ENCODE measurements at regions not wholly inside any gene's neighbourhood (a gene's known extent, or its start where the extent isn't known, plus 50 kb on each side); places are given as distances from the start of the nearest gene placed in this dataset.

DNA sequence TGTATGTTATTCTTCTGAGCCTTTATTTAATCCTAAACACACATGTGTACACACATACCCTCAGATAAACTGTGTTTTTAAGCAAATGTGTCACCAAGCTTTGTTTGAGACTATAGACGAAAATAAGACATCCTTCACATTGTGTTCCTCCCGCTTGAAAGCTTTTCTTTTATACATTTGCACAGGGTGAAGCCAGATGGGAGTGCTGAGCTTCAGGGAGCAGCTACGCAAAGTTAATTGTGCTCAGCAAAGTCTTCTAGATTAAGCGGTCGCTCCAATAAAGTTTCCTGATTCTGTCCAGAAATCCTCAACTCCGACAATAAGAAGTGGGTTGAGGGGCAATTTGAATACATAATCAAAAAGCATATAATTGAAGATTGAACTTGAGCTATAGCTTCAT, 117.2 kb upstream of the ARGLU1 start:
- DNase-seq, result no peak

- DNase-seq, result no peak
These were observed 116.0 kb upstream of the ARGLU1 start for GRCh38 chr13:106683918-106684317.

DNA sequence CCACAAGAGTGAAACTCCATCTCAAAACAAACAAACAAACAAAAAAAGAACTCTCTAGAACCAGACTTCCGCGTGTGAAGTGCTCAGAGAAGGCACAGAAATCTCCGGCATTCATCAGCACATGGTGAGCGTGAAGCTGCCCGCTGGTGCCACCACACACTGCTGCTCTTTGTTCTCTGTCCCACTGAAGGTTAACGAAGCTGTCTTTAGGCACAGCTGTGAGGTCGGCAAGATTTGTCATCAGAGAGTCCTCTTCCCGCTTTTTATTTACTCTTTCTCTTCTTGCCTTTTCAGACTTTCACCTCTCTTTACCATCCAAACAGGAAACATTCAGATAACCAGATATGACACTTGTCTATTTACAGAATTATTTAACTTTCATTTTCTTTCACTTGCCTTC, 115.2 kb upstream of the ARGLU1 start:
- no peak for DNase-seq

GRCh38 chr13:106681997-106682396, 114.1 kb upstream of the ARGLU1 start:
- DNase-seq, result no peak

DNA sequence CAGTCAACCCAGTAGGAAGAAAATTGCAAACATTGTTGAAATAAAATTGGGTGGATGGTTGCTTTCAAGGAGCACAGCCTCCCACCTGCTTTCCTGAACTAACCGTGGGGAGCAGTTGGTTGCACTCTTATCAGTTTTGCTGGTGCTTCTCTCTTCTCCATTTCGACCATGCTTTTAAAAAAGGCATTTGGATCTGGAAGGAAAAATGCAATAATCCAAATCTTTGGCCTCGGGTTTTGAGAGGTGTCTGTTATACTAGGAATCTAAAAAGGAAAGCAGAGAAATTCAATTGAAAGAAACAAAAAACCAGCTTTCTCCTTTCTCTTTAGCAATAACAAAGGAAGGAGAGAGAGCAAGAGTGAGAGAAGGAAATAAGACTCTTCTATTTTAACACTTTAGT, 113.6 kb upstream of the ARGLU1 start:
- DNase-seq, result no peak

DNA sequence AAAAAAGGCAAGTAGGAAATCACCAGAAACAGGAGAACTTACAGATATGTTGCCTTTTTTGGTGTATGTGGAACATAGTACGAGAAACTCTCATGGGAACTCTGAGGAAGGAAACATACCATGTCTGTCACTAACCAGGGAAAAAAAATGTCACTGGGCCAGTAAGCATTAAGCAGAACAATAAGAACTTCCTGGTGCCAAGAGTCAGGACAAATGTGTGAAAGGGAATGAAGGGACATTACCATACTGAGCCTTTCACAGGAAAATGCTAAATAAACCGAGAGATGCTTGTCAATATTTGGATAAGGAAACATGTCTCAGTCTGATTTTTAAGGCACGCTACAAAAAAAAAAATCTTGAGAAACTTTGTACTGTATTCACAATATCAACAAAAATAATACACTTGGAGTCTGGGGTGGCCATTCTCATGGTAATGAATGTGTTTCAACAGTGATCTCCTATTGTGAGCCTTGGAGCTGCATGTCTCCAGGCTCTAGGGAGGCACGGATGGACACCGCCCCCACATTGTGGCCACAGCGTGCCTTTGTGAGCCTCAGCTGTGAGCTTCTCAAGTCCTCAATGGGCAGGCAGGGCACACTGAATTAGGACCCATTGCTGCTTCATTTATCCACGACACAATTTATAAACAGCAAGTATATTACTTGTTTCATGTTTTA, 113.0 kb upstream of the ARGLU1 start:
- DNase-seq, result no peak

- no peak for DNase-seq
These were observed 110.9 kb upstream of the ARGLU1 start for GRCh38 chr13:106678646-106679418.

GRCh38 chr13:106675311-106675710, 107.4 kb upstream of the ARGLU1 start:
- no peak for DNase-seq

DNA sequence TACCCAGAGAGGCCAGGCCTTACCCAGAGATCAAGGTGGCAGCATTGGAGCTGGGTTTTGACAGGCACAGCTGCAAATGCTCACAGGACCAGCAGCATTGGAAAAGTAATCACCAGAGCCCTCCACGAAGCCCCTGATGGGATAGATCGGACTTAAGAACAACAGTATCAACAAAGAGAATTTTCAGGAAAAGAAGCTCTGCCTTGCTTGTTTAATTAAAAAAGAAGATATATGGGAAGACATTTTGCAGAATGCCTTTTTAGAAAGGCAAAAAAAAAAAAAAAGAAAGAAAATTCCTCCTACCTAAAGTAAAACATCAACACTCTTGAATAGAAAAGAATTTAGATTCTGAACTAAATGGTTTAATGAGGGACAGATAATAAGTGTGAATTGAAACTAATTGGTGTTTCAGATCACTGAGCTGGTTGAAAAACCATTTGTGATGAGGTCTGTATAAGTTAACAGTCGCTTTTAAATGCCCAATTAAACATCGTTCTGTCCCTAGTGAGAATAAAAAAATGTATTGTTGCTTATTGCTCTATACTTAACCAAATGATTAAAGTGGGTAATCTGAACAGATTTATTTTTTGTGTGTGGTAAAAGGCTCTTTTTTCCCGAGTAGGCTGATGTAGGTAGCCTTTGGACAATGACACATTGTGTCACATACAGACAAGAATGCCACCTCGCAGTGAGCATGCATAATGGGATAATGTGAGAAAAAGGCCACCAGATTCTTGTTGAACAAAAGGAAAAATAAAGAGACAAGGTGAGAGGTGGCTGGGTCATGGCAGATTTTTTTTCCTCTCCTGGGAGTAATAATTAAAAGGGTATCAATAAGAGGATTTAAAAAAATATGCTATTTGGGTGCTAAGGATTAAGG, 93.0 kb upstream of the ARGLU1 start:
- no peak for DNase-seq

- DNase-seq, result no peak
These were observed 89.2 kb upstream of the ARGLU1 start for GRCh38 chr13:106657104-106657503.

DNA sequence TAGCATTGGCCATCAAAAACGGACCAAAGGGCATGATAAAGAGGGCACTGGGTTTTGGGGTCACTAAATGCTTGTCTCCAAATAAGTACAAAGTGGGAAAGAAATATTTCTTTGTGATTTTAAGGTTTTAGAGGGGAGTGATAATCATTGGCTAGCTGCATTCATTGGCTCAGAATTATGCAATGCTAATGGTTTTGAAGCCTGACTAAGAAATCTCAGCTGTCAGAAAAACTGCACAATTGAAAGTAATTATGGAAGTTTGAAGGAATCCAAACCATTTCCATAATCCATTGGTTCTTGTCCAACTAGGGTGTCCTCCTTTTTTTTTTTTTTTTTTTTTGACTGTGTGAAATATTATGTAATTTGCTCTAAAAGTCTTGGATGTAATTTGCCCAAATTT, 88.2 kb upstream of the ARGLU1 start:
- no peak for DNase-seq

DNA sequence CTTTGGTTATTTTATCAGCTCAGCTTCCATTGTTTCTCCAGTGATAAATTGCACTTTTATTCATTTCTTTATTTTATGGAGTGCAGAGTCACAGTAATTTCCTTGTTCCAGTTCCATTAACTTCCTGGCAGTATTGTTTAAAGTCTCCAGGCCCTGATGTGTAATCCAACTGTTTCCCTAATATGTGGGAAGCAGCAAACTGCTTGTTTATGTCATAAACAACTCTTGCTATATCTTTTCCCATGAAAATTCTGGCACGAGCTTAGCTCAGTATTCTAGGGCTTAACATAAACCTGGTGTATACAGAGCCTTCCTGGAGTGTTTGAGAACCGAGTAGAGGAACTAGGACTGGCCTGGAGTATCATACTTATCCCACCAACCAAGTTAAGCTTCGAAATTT, 83.5 kb upstream of the ARGLU1 start:
- DNase-seq, result no peak

DNA sequence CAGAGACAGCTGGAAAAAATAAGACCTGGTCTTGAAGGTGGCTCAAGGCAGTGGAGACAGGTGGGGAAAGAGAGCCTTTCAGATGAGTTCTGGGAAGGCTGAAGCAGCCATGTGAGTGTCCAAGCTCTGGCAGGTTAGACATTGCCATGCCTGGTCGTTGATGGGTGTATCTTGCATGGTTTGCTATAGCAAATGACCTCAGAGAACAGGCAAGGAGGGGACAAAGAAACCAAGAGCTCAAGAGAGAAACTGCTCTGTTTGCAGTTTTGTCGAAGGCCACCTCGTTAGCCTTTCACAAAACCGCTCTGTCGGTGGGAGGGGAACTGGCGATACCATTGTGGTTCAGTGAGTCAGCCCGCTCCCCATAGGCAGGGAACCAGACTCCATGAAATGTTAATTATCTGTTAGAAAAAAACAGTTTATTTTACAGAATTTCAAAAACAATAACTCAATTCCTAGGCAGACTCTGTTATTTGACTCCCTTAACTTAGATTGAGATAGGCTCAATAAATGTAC, 82.8 kb upstream of the ARGLU1 start:
- no peak for DNase-seq

GRCh38 chr13:106649495-106649894, 81.6 kb upstream of the ARGLU1 start:
- no peak for DNase-seq

DNA sequence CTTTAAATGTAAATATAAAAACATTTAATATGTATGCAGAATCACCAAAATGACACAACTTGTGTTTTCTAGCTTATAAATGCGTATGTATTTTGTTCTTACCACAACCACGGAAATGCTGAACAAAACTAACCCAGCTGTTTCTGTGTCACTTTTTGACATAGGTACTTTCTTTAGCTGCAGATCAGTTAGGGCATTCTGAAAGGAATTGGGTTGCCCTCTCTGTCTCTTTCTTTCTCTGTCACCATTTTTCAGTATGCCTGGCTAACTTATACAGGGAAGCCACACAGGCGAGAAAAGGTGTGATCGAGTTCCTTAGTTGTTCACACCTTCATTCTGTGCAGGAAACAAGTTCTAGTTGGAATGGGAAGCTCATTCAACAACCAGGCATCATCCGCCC, 72.6 kb upstream of the ARGLU1 start:
- no peak for DNase-seq

GRCh38 chr13:106637519-106637918, 69.6 kb upstream of the ARGLU1 start:
- no peak for DNase-seq

GRCh38 chr13:106636492-106636891, 68.6 kb upstream of the ARGLU1 start:
- no peak for DNase-seq

GRCh38 chr13:106635616-106636015, 67.7 kb upstream of the ARGLU1 start:
- DNase-seq, result no peak

- no peak for DNase-seq
These were observed 65.4 kb upstream of the ARGLU1 start for GRCh38 chr13:106633321-106633720.

- no peak for DNase-seq
These were observed 62.7 kb upstream of the ARGLU1 start for GRCh38 chr13:106630650-106631049.

GRCh38 chr13:106630162-106630561, 62.2 kb upstream of the ARGLU1 start:
- no peak for DNase-seq

- DNase-seq, result no peak
These were observed 61.2 kb upstream of the ARGLU1 start for GRCh38 chr13:106628936-106629659.

GRCh38 chr13:106626473-106626872, 58.5 kb upstream of the ARGLU1 start:
- no peak for DNase-seq
